Thyroid gland (tissue), 4 donors: ENCODE measurements at regions not wholly inside any gene's neighbourhood (a gene's known extent, or its start where the extent isn't known, plus 50 kb on each side); places are given as distances from the start of the nearest gene placed in this dataset.

Experiments
- POLR2A ChIP-seq, 2 donors: fragments of 450-650 bp; IDR thresholded peaks; one replicate each; pipeline ENCODE4 v1.6.1; 2017; ENCODE audit warnings: antibody characterized with exemption in 2 of 2, mild to moderate bottlenecking in 2 of 2, moderate library complexity in 1 of 2
- TF ChIP-seq, protein P1 (sequence below), 6 experiments: fragments of 200-600 bp in 3 of 6; fragments of 450-650 bp in 3 of 6; sonication (generic) in 3 of 6; IDR thresholded peaks; one replicate each; pipeline ENCODE4 v1.5.1; 2016 to 2019; ENCODE audit warnings: antibody characterized with exemption in 6 of 6, mild to moderate bottlenecking in 2 of 6, inconsistent platforms in 1 of 6, moderate library complexity in 1 of 6

DNA sequence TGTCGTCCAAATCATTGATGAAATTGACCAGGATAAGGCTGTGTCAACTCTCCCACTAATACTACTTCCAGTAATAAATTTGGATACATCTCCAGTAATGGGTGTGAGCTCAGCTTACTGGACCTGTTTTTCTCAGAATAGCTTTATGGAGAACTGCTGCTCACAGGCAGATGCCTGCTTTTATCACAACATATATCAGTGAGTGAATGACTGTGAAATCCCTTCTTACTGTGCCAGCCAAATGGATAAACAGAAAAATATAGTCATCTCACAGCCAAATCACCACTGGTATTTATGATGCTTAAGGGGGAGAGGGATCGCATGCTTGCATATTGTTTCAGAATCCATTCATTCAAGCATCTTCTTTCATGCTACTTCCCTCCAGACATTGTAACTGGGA, 148.4 kb upstream of the PAPPA start:
- TF ChIP-seq, protein P1, sequence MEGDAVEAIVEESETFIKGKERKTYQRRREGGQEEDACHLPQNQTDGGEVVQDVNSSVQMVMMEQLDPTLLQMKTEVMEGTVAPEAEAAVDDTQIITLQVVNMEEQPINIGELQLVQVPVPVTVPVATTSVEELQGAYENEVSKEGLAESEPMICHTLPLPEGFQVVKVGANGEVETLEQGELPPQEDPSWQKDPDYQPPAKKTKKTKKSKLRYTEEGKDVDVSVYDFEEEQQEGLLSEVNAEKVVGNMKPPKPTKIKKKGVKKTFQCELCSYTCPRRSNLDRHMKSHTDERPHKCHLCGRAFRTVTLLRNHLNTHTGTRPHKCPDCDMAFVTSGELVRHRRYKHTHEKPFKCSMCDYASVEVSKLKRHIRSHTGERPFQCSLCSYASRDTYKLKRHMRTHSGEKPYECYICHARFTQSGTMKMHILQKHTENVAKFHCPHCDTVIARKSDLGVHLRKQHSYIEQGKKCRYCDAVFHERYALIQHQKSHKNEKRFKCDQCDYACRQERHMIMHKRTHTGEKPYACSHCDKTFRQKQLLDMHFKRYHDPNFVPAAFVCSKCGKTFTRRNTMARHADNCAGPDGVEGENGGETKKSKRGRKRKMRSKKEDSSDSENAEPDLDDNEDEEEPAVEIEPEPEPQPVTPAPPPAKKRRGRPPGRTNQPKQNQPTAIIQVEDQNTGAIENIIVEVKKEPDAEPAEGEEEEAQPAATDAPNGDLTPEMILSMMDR (IDR thresholded peaks at IDR 0.05) = no peak
- TF ChIP-seq POLR2A (IDR thresholded peaks at IDR 0.05) = no peak
